ENCODE measurements at regions not wholly inside any gene's neighbourhood (a gene's known extent, or its start where the extent isn't known, plus 50 kb on each side); places are given as distances from the start of the nearest gene placed in this dataset.

- TF ChIP-seq, protein P1, sequence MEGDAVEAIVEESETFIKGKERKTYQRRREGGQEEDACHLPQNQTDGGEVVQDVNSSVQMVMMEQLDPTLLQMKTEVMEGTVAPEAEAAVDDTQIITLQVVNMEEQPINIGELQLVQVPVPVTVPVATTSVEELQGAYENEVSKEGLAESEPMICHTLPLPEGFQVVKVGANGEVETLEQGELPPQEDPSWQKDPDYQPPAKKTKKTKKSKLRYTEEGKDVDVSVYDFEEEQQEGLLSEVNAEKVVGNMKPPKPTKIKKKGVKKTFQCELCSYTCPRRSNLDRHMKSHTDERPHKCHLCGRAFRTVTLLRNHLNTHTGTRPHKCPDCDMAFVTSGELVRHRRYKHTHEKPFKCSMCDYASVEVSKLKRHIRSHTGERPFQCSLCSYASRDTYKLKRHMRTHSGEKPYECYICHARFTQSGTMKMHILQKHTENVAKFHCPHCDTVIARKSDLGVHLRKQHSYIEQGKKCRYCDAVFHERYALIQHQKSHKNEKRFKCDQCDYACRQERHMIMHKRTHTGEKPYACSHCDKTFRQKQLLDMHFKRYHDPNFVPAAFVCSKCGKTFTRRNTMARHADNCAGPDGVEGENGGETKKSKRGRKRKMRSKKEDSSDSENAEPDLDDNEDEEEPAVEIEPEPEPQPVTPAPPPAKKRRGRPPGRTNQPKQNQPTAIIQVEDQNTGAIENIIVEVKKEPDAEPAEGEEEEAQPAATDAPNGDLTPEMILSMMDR (IDR thresholded peaks at IDR 0.05): no peak
- TF ChIP-seq POLR2A (IDR thresholded peaks at IDR 0.05): no peak
Measured at GRCh38 chr20:50356962-50357782, 153.0 kb upstream of the PTPN1 start.

All from right lobe of liver (tissue), 4 donors.